MCF 10A (cell line): ENCODE measurements at regions not wholly inside any gene's neighbourhood (a gene's known extent, or its start where the extent isn't known, plus 50 kb on each side); places are given as distances from the start of the nearest gene placed in this dataset.
"Not testable (repeated sequence)": the region's sequence is repeated elsewhere in the genome, so short reads cannot be mapped to it uniquely, and the experiment has no call there.

Experiments used
- BruUV-seq: library from RNA; stranded (reverse); fragments of 400-500 nt; replicated peaks from 2 replicates; lab custom pipeline; 2021; lab: Mats Ljungman, UMichigan
- CTCF ChIA-PET: fragments of 300-600 bp; sonication (Branson Sonifier 250); formaldehyde crosslinking; extraction: SDS; loops from one replicate; lab custom pipeline; 2021; ENCODE audit warnings: antibody characterized with exemption, inconsistent platforms; lab: Yijun Ruan, JAX
- POLR2A ChIA-PET: fragments of 300-600, 350-650 bp; sonication (Branson Sonifier 250); formaldehyde crosslinking; extraction: SDS; loops from one replicate; lab custom pipeline; 2020; ENCODE audit warnings: antibody characterized with exemption, inconsistent platforms; lab: Yijun Ruan, JAX
- DNase-seq: peaks from one replicate; pipeline ENCODE4 v3.0.0-alpha.2; 2018; ENCODE audit not compliant: unreplicated experiment
- H3K27ac Mint-ChIP-seq: one replicate; pipeline ENCODE4 v1.8.0; 2022; ENCODE audit warnings: mild to moderate bottlenecking, low read depth, mixed read lengths; ENCODE audit not compliant: unreplicated experiment
- H3K27me3 Mint-ChIP-seq: one replicate; pipeline ENCODE4 v1.8.0; 2022; ENCODE audit warnings: mixed read lengths; ENCODE audit not compliant: insufficient read depth, unreplicated experiment
- H3K36me3 Mint-ChIP-seq: one replicate; pipeline ENCODE4 v1.8.0; 2022; ENCODE audit warnings: mild to moderate bottlenecking, moderate library complexity, mixed read lengths; ENCODE audit not compliant: insufficient read depth, unreplicated experiment
- H3K4me1 Mint-ChIP-seq: one replicate; pipeline ENCODE4 v1.8.0; 2022; ENCODE audit warnings: mixed read lengths; ENCODE audit not compliant: insufficient read depth, unreplicated experiment
- H3K4me3 Mint-ChIP-seq: one replicate; pipeline ENCODE4 v1.8.0; 2022; ENCODE audit warnings: mild to moderate bottlenecking, moderate library complexity, mixed read lengths; ENCODE audit not compliant: unreplicated experiment
- H3K9me3 Mint-ChIP-seq: one replicate; pipeline ENCODE4 v1.8.0; 2022; ENCODE audit warnings: mixed read lengths; ENCODE audit not compliant: unreplicated experiment
- CTCF ChIP-seq: fragments of 200-600 bp; IDR thresholded peaks from one replicate; pipeline ENCODE4 v1.8.0; 2022; ENCODE audit warnings: antibody characterized with exemption, mild to moderate bottlenecking; ENCODE audit not compliant: unreplicated experiment
- intact Hi-C: fragments of 100-400 bp; cut with micrococcal nuclease; formaldehyde crosslinking; loops from 2 replicates; pipeline ENCODE4 v1.14.1; 2022

- H3K27me3 Mint-ChIP-seq: peaks cover 55% of the 10 kb centered on the region
- no peaks in the 10 kb centered on the region for H3K9me3 Mint-ChIP-seq
- POLR2A ChIA-PET: no interaction called here
- intact Hi-C loops: no loop called here
- no peak overlapping the region for H3K4me3 Mint-ChIP-seq
- DNase-seq: no peak
- H3K36me3 Mint-ChIP-seq: no peaks in the 10 kb centered on the region
- H3K27ac Mint-ChIP-seq: no peak overlapping the region
- CTCF ChIA-PET: interaction anchor here (0.8 kb wide), 1 partner anchor 16 kb away, joined by 3 read pairs; no protein-coding TSS in a partner anchor
- no peak for TF ChIP-seq CTCF
- BruUV-seq: no TSS peak
- no peaks in the 10 kb centered on the region for H3K4me1 Mint-ChIP-seq
Measured at GRCh38 chr17:51481370-51481769, 221.0 kb downstream of the UTP18 start.

GRCh38 chr17:51482248-51482647 lies 221.9 kb downstream of the UTP18 start:
- POLR2A ChIA-PET, BruUV-seq, H3K4me1 Mint-ChIP-seq, H3K27ac Mint-ChIP-seq, H3K4me3 Mint-ChIP-seq, intact Hi-C loops, H3K9me3 Mint-ChIP-seq, DNase-seq, CTCF ChIA-PET, H3K36me3 Mint-ChIP-seq: not testable (repeated sequence)
- peaks cover 46% of the 10 kb centered on the region for H3K27me3 Mint-ChIP-seq

- DNase-seq: no peak
- Mint-ChIP-seq H3K36me3 (no peaks in the 10 kb centered on the region), H3K4me3 (no peak overlapping the region), H3K27me3 (peaks cover 29% of the 10 kb centered on the region), H3K4me1 (peaks cover 7% of the 10 kb centered on the region), H3K27ac (no peak overlapping the region), H3K9me3 (no peaks in the 10 kb centered on the region)
- CTCF ChIA-PET: no interaction called here
- intact Hi-C loops: no loop called here
- BruUV-seq: no TSS peak
- no peak for TF ChIP-seq CTCF
- POLR2A ChIA-PET: no interaction called here
Measured at GRCh38 chr17:51486091-51486490, 225.7 kb downstream of the UTP18 start.

- Mint-ChIP-seq H3K36me3 (no peaks in the 10 kb centered on the region), H3K9me3 (peaks cover 1% of the 10 kb centered on the region), H3K4me1 (peaks cover 7% of the 10 kb centered on the region), H3K4me3 (no peak overlapping the region), H3K27ac (no peak overlapping the region), H3K27me3 (peaks cover 23% of the 10 kb centered on the region)
- BruUV-seq: no TSS peak
- CTCF ChIA-PET: no interaction called here
- intact Hi-C loops: no loop called here
- TF ChIP-seq CTCF: no peak
- POLR2A ChIA-PET: no interaction called here
- DNase-seq: no peak
Measured at GRCh38 chr17:51486885-51487520, 226.7 kb downstream of the UTP18 start.
